ENCODE measurements at regions not wholly inside any gene's neighbourhood (a gene's known extent, or its start where the extent isn't known, plus 50 kb on each side); places are given as distances from the start of the nearest gene placed in this dataset.

GRCh38 chr1:217921126-217921904, 290.2 kb downstream of the SPATA17 start:
- Histone ChIP-seq H3K36me3 (ENCODE audit: low read depth) (no peaks in the 10 kb centered on the region), H3K9me2 (ENCODE audit: insufficient read depth) (no peaks in the 10 kb centered on the region), H3K27ac (no peak overlapping the region), H3K4me3 (no peak overlapping the region), H3K9me3 (ENCODE audit: insufficient read depth, low read depth) (no peaks in the 10 kb centered on the region), H3K4me2 (no peak overlapping the region), H3K79me2 (ENCODE audit: low read depth) (no peaks in the 10 kb centered on the region), H2AFZ (no peak overlapping the region), H3K27me3 (ENCODE audit: insufficient read depth, low read depth) (no peaks in the 10 kb centered on the region), H4K20me1 (ENCODE audit: insufficient read depth) (no peaks in the 10 kb centered on the region), H3F3A (ENCODE audit: insufficient read depth, low read depth) (no peaks in the 10 kb centered on the region), H3K4me1 (replicated peaks; ENCODE audit: insufficient read depth) (no peaks in the 10 kb centered on the region)
- no TSS peak for BruUV-seq (replicated peaks)
- ChIA-PET POLR2A (ENCODE audit: unreplicated experiment) (no interaction called here), CTCF (no interaction called here)
- intact Hi-C loops (cut with micrococcal nuclease; ENCODE audit: unreplicated experiment), result no loop called here
- no peak for DNase-seq
- TF ChIP-seq EZH2 (IDR thresholded peaks at IDR 0.05; ENCODE audit: low read depth) (no peak), CTCF (conservative IDR thresholded peaks at IDR 0.05) (no peak)

- Histone ChIP-seq H3K27me3 (ENCODE audit: insufficient read depth, low read depth) (no peaks in the 10 kb centered on the region), H3K9me3 (ENCODE audit: insufficient read depth, low read depth) (no peaks in the 10 kb centered on the region), H3K4me1 (replicated peaks; ENCODE audit: insufficient read depth) (no peaks in the 10 kb centered on the region), H2AFZ (no peak overlapping the region), H3K27ac (no peak overlapping the region), H3K9me2 (ENCODE audit: insufficient read depth) (no peaks in the 10 kb centered on the region), H3F3A (ENCODE audit: insufficient read depth, low read depth) (no peaks in the 10 kb centered on the region), H3K79me2 (ENCODE audit: low read depth) (no peaks in the 10 kb centered on the region), H3K4me2 (no peak overlapping the region), H3K36me3 (ENCODE audit: low read depth) (no peaks in the 10 kb centered on the region), H3K4me3 (no peak overlapping the region), H4K20me1 (ENCODE audit: insufficient read depth) (no peaks in the 10 kb centered on the region)
- intact Hi-C loops (cut with micrococcal nuclease; ENCODE audit: unreplicated experiment), result no loop called here
- ChIA-PET CTCF (no interaction called here), POLR2A (ENCODE audit: unreplicated experiment) (no interaction called here)
- TF ChIP-seq EZH2 (IDR thresholded peaks at IDR 0.05; ENCODE audit: low read depth), result no peak
- no peak for TF ChIP-seq CTCF (conservative IDR thresholded peaks at IDR 0.05)
- no peak for DNase-seq
- no TSS peak for BruUV-seq (replicated peaks)
These were observed 293.8 kb downstream of the SPATA17 start for GRCh38 chr1:217924924-217925323.

GRCh38 chr1:217929213-217929885, 298.2 kb downstream of the SPATA17 start:
- CTCF ChIA-PET, result no interaction called here
- no peak overlapping the region for H3K4me3 ChIP-seq
- H3K36me3 ChIP-seq (ENCODE audit: low read depth), result no peaks in the 10 kb centered on the region
- POLR2A ChIA-PET (ENCODE audit: unreplicated experiment), result no interaction called here
- no peaks in the 10 kb centered on the region for H3F3A ChIP-seq (ENCODE audit: insufficient read depth, low read depth)
- no peaks in the 10 kb centered on the region for H3K27me3 ChIP-seq (ENCODE audit: insufficient read depth, low read depth)
- BruUV-seq (replicated peaks), result no TSS peak
- intact Hi-C loops (cut with micrococcal nuclease; ENCODE audit: unreplicated experiment), result no loop called here
- H3K4me2 ChIP-seq, result no peak overlapping the region
- no peak for TF ChIP-seq CTCF (conservative IDR thresholded peaks at IDR 0.05)
- no peak for TF ChIP-seq EZH2 (IDR thresholded peaks at IDR 0.05; ENCODE audit: low read depth)
- H3K79me2 ChIP-seq (ENCODE audit: low read depth), result no peaks in the 10 kb centered on the region
- no peak overlapping the region for H2AFZ ChIP-seq
- no peak overlapping the region for H3K27ac ChIP-seq
- no peaks in the 10 kb centered on the region for H3K9me2 ChIP-seq (ENCODE audit: insufficient read depth)
- H4K20me1 ChIP-seq (ENCODE audit: insufficient read depth), result no peaks in the 10 kb centered on the region
- no peaks in the 10 kb centered on the region for H3K9me3 ChIP-seq (ENCODE audit: insufficient read depth, low read depth)
- no peak for DNase-seq
- no peaks in the 10 kb centered on the region for H3K4me1 ChIP-seq (replicated peaks; ENCODE audit: insufficient read depth)

All from PC-9 (cell line).